H9 (cell line): ENCODE measurements at regions not wholly inside any gene's neighbourhood (a gene's known extent, or its start where the extent isn't known, plus 50 kb on each side); places are given as distances from the start of the nearest gene placed in this dataset.

Experiments
- DNase-seq: peaks from one replicate; pipeline ENCODE4 v3.0.0-alpha.2; 2017
- H2AFZ ChIP-seq: one replicate; pipeline ENCODE4 v1.6.1; 2013; ENCODE audit warnings: mild to moderate bottlenecking, low read length, control low read depth, moderate library complexity
- H2AK5ac ChIP-seq: 2 replicates; pipeline ENCODE4 v1.6.1; 2013; ENCODE audit warnings: low read length, control low read depth, mixed read lengths; ENCODE audit not compliant: insufficient read length
- H2BK120ac ChIP-seq: one replicate; pipeline ENCODE4 v1.6.1; 2013; ENCODE audit warnings: low read depth, mild to moderate bottlenecking, low read length, control low read depth, inconsistent platforms; ENCODE audit not compliant: poor library complexity, severe bottlenecking
- H2BK12ac ChIP-seq: 2 replicates; pipeline ENCODE4 v1.6.1; 2013; ENCODE audit warnings: low read length, control low read depth, mixed read lengths, low read depth; ENCODE audit not compliant: insufficient read length
- H2BK15ac ChIP-seq: 2 replicates; pipeline ENCODE4 v1.6.1; 2013; ENCODE audit warnings: low read depth, low read length, control low read depth
- H2BK20ac ChIP-seq: one replicate; pipeline ENCODE4 v1.6.1; 2013; ENCODE audit warnings: low read depth, mild to moderate bottlenecking, low read length, control low read depth, inconsistent platforms; ENCODE audit not compliant: poor library complexity, severe bottlenecking
- H2BK5ac ChIP-seq: 2 replicates; pipeline ENCODE4 v1.6.1; 2013; ENCODE audit warnings: low read length, control low read depth, mixed read lengths; ENCODE audit not compliant: insufficient read length
- H3K14ac ChIP-seq: 2 replicates; pipeline ENCODE4 v1.6.1; 2013; ENCODE audit warnings: low read length, control low read depth; ENCODE audit not compliant: insufficient read depth
- H3K18ac ChIP-seq: 2 replicates; pipeline ENCODE4 v1.6.1; 2013; ENCODE audit warnings: low read depth, mild to moderate bottlenecking, mixed read lengths, low read length, control low read depth; ENCODE audit not compliant: insufficient read length
- H3K23ac ChIP-seq: 2 replicates; pipeline ENCODE4 v1.6.1; 2013; ENCODE audit warnings: low read length, control low read depth, mixed read lengths, low read depth; ENCODE audit not compliant: insufficient read length
- H3K23me2 ChIP-seq: 2 replicates; pipeline ENCODE4 v1.6.1; 2013; ENCODE audit warnings: low read depth, mild to moderate bottlenecking, mixed read lengths, low read length, control low read depth; ENCODE audit not compliant: insufficient read length, poor library complexity, severe bottlenecking
- H3K27ac ChIP-seq: 2 replicates; pipeline ENCODE4 v1.5.1; 2013; ENCODE audit warnings: low read length, control low read depth, mixed read lengths, low read depth; ENCODE audit not compliant: insufficient read length
- H3K27me3 ChIP-seq: 2 replicates; pipeline ENCODE4 v1.6.1; 2013; ENCODE audit warnings: low read length, control low read depth, inconsistent platforms; ENCODE audit not compliant: insufficient read depth
- H3K4ac ChIP-seq: 2 replicates; pipeline ENCODE4 v1.6.1; 2013; ENCODE audit warnings: low read depth, mild to moderate bottlenecking, control low read depth, inconsistent platforms, low read length, moderate library complexity
- H3K4me1 ChIP-seq: 2 replicates; pipeline ENCODE4 v1.6.1; 2013; ENCODE audit warnings: low read length, control low read depth, inconsistent platforms; ENCODE audit not compliant: insufficient read depth
- H3K4me2 ChIP-seq: 2 replicates; pipeline ENCODE4 v1.6.1; 2013; ENCODE audit warnings: low read length, control low read depth, mixed read lengths; ENCODE audit not compliant: insufficient read length, insufficient read depth
- H3K56ac ChIP-seq: 2 replicates; pipeline ENCODE4 v1.6.1; 2013; ENCODE audit warnings: low read depth, mild to moderate bottlenecking, mixed read lengths, low read length, control low read depth; ENCODE audit not compliant: insufficient read length
- H3K79me1 ChIP-seq: 2 replicates; pipeline ENCODE4 v1.6.1; 2013; ENCODE audit warnings: low read depth, mild to moderate bottlenecking, moderate library complexity, low read length, control low read depth, inconsistent platforms; ENCODE audit not compliant: insufficient read depth, poor library complexity, severe bottlenecking
- H3K79me2 ChIP-seq: 2 replicates; pipeline ENCODE4 v1.6.1; 2013; ENCODE audit warnings: low read length, control low read depth, inconsistent platforms; ENCODE audit not compliant: insufficient read depth
- H3K9ac ChIP-seq: 2 replicates; pipeline ENCODE4 v1.6.1; 2013; ENCODE audit warnings: low read length, control low read depth, mixed read lengths; ENCODE audit not compliant: insufficient read length; ENCODE audit errors: extremely low read depth
- H3K9me3 ChIP-seq: one replicate; pipeline ENCODE4 v1.6.1; 2013; ENCODE audit warnings: low read depth, low read length, inconsistent platforms; ENCODE audit not compliant: control insufficient read depth
- H3T11ph ChIP-seq: one replicate; pipeline ENCODE4 v1.6.1; 2013; ENCODE audit warnings: mild to moderate bottlenecking, low read length, control low read depth, inconsistent platforms
- H4K20me1 ChIP-seq: one replicate; pipeline ENCODE4 v1.6.1; 2013; ENCODE audit not compliant: control insufficient read depth, insufficient read length, insufficient read depth
- H4K5ac ChIP-seq: 2 replicates; pipeline ENCODE4 v1.6.1; 2013; ENCODE audit warnings: low read depth, mild to moderate bottlenecking, mixed read lengths, low read length, control low read depth; ENCODE audit not compliant: insufficient read length
- H4K8ac ChIP-seq: replicated peaks from 2 replicates; pipeline ENCODE4 v1.6.1; 2013; ENCODE audit warnings: low read length, control low read depth, mixed read lengths, low read depth; ENCODE audit not compliant: insufficient read length
- H4K91ac ChIP-seq: 2 replicates; pipeline ENCODE4 v1.6.1; 2013; ENCODE audit warnings: low read depth, mild to moderate bottlenecking, moderate library complexity, mixed read lengths, low read length, control low read depth; ENCODE audit not compliant: insufficient read length
- H3K27ac Mint-ChIP-seq, 3 experiments: 2 replicates in 2 of 3; 3 replicates in 1 of 3; pipeline ENCODE4 v1.8.0; 2020 to 2021; ENCODE audit warnings: mixed read lengths in 3 of 3, mild to moderate bottlenecking in 1 of 3, moderate library complexity in 1 of 3
- H3K27me3 Mint-ChIP-seq: 2 replicates; pipeline ENCODE4 v1.8.0; 2021; ENCODE audit warnings: low read depth, mild to moderate bottlenecking, moderate library complexity, mixed read lengths
- H3K36me3 Mint-ChIP-seq, 3 experiments: 2 replicates in 2 of 3; 3 replicates in 1 of 3; pipeline ENCODE4 v1.8.0; 2020 to 2021; ENCODE audit warnings: low read depth in 3 of 3, mixed read lengths in 3 of 3; ENCODE audit not compliant: insufficient read depth in 1 of 3
- H3K4me1 Mint-ChIP-seq, 2 experiments: 2 replicates each; pipeline ENCODE4 v1.8.0; 2020; ENCODE audit warnings: mixed read lengths in 2 of 2
- H3K4me3 Mint-ChIP-seq, 2 experiments: 2 replicates in 1 of 2; 3 replicates in 1 of 2; pipeline ENCODE4 v1.8.0; 2020 to 2021; ENCODE audit warnings: mild to moderate bottlenecking in 2 of 2, mixed read lengths in 2 of 2, moderate library complexity in 1 of 2
- H3K9me3 Mint-ChIP-seq, 2 experiments: 2 replicates in 1 of 2; 3 replicates in 1 of 2; pipeline ENCODE4 v1.8.0; 2020; ENCODE audit warnings: mild to moderate bottlenecking in 2 of 2, mixed read lengths in 2 of 2, moderate library complexity in 1 of 2
- WGBS: extraction: QIAGEN DNeasy Blood & Tissue Kit; methylation state at CpG from one replicate; pipeline ENCODE4 v1.1.7; 2013; ENCODE audit warnings: missing lambda C conversion rate, low lambda C conversion rate, mixed read lengths; ENCODE audit not compliant: insufficient read length; ENCODE audit errors: extremely low coverage; 5-methylcytosine and 5-hydroxymethylcytosine counted together
- TF ChIP-seq, protein P1 (sequence below): fragments of 200-600 bp; sonication (generic); conservative IDR thresholded peaks from 3 replicates; pipeline ENCODE4 v1.8.0; 2021; ENCODE audit warnings: antibody characterized with exemption, mild to moderate bottlenecking

GRCh38 chr2:63700271-63700670, 111.5 kb downstream of the MDH1 start:
- DNase-seq = no peak
- H2BK120ac ChIP-seq = no peak overlapping the region
- no peak overlapping the region for H2BK20ac ChIP-seq
- H3K79me1 ChIP-seq = no peaks in the 10 kb centered on the region
- H2BK12ac ChIP-seq = no peak overlapping the region
- no peak overlapping the region for H2AK5ac ChIP-seq
- no peak overlapping the region for H2AFZ ChIP-seq
- no peaks in the 10 kb centered on the region for H3K27me3 ChIP-seq
- no peaks in the 10 kb centered on the region for H4K20me1 ChIP-seq
- peaks cover 2 to 12% (median 7%) of the 10 kb centered on the region in 3 experiments for H3K36me3 Mint-ChIP-seq
- no peak overlapping the region for H4K91ac ChIP-seq
- no peak overlapping the region for H3K4me3 Mint-ChIP-seq
- no peak overlapping the region for H3K18ac ChIP-seq
- no peak overlapping the region for H4K5ac ChIP-seq
- no peaks in the 10 kb centered on the region for H3K9me3 ChIP-seq
- no peak overlapping the region for H2BK15ac ChIP-seq
- H2BK5ac ChIP-seq = no peak overlapping the region
- no peaks in the 10 kb centered on the region for H3K23me2 ChIP-seq
- H3K4me1 Mint-ChIP-seq = peaks cover 23% of the 10 kb centered on the region in 2 experiments
- no peak overlapping the region for H3K56ac ChIP-seq
- no peaks in the 10 kb centered on the region for H3K27me3 Mint-ChIP-seq
- H3K27ac ChIP-seq = no peak overlapping the region
- no peak overlapping the region for H3K4ac ChIP-seq
- no peak overlapping the region for H3K9ac ChIP-seq
- no peak overlapping the region for H3K4me2 ChIP-seq
- H3K79me2 ChIP-seq = no peaks in the 10 kb centered on the region
- H3K23ac ChIP-seq = no peak overlapping the region
- H3K4me1 ChIP-seq = no peaks in the 10 kb centered on the region
- peak overlapping the region in 1 of 3 experiments; percentile 26; a peak in 2 of 7 replicates for H3K27ac Mint-ChIP-seq
- H3K9me3 Mint-ChIP-seq = peaks cover 11 to 13% of the 10 kb centered on the region in 2 experiments; a peak in 4 of 5 replicates
- no peak overlapping the region for H4K8ac ChIP-seq
- no peak overlapping the region for H3T11ph ChIP-seq
- WGBS = no CpG with 5 or more reads among the region's 3 CpGs
- TF ChIP-seq, protein P1, sequence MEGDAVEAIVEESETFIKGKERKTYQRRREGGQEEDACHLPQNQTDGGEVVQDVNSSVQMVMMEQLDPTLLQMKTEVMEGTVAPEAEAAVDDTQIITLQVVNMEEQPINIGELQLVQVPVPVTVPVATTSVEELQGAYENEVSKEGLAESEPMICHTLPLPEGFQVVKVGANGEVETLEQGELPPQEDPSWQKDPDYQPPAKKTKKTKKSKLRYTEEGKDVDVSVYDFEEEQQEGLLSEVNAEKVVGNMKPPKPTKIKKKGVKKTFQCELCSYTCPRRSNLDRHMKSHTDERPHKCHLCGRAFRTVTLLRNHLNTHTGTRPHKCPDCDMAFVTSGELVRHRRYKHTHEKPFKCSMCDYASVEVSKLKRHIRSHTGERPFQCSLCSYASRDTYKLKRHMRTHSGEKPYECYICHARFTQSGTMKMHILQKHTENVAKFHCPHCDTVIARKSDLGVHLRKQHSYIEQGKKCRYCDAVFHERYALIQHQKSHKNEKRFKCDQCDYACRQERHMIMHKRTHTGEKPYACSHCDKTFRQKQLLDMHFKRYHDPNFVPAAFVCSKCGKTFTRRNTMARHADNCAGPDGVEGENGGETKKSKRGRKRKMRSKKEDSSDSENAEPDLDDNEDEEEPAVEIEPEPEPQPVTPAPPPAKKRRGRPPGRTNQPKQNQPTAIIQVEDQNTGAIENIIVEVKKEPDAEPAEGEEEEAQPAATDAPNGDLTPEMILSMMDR = no peak
- H3K14ac ChIP-seq = no peak overlapping the region
